GM12864 (cell line): ENCODE measurements at regions not wholly inside any gene's neighbourhood (a gene's known extent, or its start where the extent isn't known, plus 50 kb on each side); places are given as distances from the start of the nearest gene placed in this dataset.

Experiments
- DNase-seq: peaks from one replicate; pipeline ENCODE4 v3.0.0-alpha.2; 2011; ENCODE audit warnings: low read depth
- H3K4me3 ChIP-seq: 2 replicates; pipeline ENCODE4 v1.5.1; 2011; ENCODE audit warnings: mild to moderate bottlenecking, low read depth, low read length, control low read depth
- CTCF ChIP-seq: IDR thresholded peaks from 2 replicates; pipeline ENCODE4 v1.5.1; 2011; ENCODE audit warnings: low read depth, mild to moderate bottlenecking, moderate library complexity, low read length, control low read depth, inconsistent platforms; ENCODE audit errors: missing control alignments

DNA sequence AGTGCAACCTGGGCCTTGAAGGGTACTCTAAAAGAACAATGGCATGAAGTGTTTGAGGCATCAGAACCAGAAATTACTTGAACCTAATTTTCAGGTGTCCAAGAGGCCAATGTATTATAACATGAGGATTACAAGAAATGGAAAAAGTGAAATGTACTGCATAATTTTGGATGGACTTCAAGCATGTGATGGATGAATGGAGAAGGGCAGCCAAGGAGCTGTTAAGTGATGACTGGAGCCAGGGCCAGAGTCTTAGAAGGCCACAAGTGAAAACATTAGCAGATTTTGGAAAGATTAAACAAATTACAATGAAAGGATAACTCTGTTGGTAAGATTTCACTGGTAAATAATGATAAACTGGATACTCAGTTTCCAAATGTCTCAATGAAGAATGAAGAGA lies 738.2 kb downstream of the CD109 start:
- DNase-seq, result no peak
- no peak for TF ChIP-seq CTCF

DNA sequence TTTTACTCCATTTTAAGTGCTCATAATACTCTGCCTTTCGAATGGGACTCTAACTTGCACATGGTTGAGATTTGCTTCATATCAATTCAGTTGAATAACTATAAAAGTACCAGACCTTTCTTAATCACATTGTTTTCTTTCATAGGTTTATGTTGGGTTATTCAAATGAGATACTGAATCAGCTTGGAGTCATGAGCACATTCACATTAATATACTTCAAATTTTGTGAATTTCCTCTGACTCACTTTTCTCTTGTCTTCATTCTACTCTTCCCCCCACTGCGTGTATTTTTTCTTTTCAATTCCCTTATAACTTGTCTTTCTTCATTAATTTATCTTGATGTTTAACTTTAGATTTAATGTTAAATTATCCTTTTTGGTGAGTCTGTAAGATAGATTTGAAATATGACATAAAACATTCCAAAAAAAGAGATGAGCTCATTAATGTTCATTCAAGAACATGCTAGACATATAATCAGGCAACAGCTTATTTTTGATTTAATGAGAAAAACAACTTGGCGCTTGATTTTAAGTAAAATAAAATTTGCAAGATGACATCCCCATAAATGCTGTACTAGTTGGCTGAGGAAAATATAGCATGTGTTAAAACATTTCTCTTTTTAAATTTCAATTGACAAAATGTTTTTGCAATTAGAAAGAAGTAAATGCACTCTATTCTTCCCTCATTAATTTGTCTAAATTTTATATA lies 736.0 kb downstream of the CD109 start:
- no peak overlapping the region for H3K4me3 ChIP-seq
- TF ChIP-seq CTCF, result no peak
- no peak for DNase-seq

More for the DNA sequence above, 738.2 kb downstream of the CD109 start:
- no peak overlapping the region for H3K4me3 ChIP-seq

DNA sequence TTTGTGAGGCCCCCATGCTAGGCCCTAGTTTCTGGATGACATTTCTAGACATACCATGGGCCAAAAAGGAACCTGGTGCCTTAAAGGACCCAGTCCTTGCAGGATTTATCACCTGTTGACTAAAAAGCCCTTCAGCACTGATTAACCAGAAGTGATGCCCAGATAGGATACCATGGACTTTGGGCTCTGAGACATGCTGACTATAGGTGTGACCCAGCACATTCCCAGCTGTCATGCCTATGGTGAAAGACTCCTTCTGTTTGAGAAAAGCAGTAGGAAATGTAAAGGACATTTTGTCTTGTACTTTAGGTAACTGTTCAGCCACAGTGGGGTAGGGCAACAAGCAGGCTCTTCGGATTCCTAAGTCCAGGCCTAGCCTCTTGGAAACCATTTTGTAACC lies 724.2 kb downstream of the CD109 start:
- no peak for TF ChIP-seq CTCF
- no peak for DNase-seq
- no peak overlapping the region for H3K4me3 ChIP-seq

DNA sequence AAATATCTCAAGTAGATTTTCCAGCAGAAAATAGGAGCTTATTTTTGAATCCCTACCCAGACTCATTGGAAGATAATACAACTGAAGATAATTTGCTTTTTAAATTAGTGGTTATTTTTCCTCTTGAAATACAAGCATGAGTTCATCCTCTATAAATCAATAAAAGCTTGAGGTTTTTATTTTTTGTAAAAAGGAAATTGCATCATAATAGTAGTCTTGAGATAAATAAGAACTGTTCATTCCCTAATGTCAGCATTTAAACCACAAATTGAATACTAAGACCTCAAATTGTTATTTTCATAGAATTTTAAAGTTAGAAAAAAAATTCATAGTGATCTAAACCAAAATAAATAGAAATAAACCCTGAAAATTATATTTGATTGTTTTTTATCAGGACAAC lies 719.1 kb downstream of the CD109 start:
- no peak for TF ChIP-seq CTCF
- DNase-seq, result no peak
- no peak overlapping the region for H3K4me3 ChIP-seq

GRCh38 chr6:74410630-74411029 lies 714.6 kb downstream of the CD109 start:
- DNase-seq, result no peak
- no peak for TF ChIP-seq CTCF
- no peak overlapping the region for H3K4me3 ChIP-seq

DNA sequence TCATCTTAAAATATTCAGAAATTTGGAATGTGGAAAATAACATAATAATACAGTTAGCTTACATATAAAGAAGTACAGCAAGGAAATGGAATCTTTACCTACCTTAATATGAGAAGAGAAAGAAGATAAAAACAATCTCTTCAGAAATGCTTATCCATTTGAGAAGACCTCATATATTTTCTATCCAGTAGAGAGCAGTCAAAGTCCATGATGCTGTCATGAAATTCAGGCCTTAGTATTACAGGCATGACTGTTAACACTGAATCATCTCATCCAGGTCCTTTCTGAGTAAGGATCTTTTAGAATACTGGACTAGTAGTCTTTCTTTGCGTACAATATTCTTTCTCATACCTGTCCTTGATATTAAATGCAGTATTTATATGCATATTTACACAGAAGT lies 713.4 kb downstream of the CD109 start:
- no peak for DNase-seq
- H3K4me3 ChIP-seq, result no peak overlapping the region
- TF ChIP-seq CTCF, result peak; percentile 19

- no peak overlapping the region for H3K4me3 ChIP-seq
- TF ChIP-seq CTCF, result no peak
- no peak for DNase-seq
Observed at GRCh38 chr6:74408844-74409243, 712.8 kb downstream of the CD109 start.
